ENCODE measurements at regions not wholly inside any gene's neighbourhood (a gene's known extent, or its start where the extent isn't known, plus 50 kb on each side); places are given as distances from the start of the nearest gene placed in this dataset.
A peak's percentile ranks its signal among the peaks of the same experiment; 100 is the strongest.

- H3K27ac ChIP-seq (ENCODE audit: low read length) = no peak overlapping the region
- no TSS peak for BruUV-seq (replicated peaks)
- in situ Hi-C loops (cut with HindIII; ENCODE audit: low pct_unique_long_range_greater_than_20kb, low sequenced_read_pairs) = no loop called here
- no peaks in the 10 kb centered on the region for H3K27me3 ChIP-seq (ENCODE audit: control insufficient read depth, insufficient read depth, low read length)
- intact Hi-C loops (cut with micrococcal nuclease; ENCODE audit: unreplicated experiment) = no loop called here
- TF ChIP-seq POLR2AphosphoS5 (IDR thresholded peaks at IDR 0.05; ENCODE audit: low read depth, low read length) (no peak), TCF7L2 (IDR thresholded peaks at IDR 0.05; ENCODE audit: low read depth, low read length) (no peak), SIN3A (IDR thresholded peaks at IDR 0.05; ENCODE audit: borderline replicate concordance, insufficient read depth, low read depth, low read length) (no peak)
- TF ChIP-seq, protein P1, sequence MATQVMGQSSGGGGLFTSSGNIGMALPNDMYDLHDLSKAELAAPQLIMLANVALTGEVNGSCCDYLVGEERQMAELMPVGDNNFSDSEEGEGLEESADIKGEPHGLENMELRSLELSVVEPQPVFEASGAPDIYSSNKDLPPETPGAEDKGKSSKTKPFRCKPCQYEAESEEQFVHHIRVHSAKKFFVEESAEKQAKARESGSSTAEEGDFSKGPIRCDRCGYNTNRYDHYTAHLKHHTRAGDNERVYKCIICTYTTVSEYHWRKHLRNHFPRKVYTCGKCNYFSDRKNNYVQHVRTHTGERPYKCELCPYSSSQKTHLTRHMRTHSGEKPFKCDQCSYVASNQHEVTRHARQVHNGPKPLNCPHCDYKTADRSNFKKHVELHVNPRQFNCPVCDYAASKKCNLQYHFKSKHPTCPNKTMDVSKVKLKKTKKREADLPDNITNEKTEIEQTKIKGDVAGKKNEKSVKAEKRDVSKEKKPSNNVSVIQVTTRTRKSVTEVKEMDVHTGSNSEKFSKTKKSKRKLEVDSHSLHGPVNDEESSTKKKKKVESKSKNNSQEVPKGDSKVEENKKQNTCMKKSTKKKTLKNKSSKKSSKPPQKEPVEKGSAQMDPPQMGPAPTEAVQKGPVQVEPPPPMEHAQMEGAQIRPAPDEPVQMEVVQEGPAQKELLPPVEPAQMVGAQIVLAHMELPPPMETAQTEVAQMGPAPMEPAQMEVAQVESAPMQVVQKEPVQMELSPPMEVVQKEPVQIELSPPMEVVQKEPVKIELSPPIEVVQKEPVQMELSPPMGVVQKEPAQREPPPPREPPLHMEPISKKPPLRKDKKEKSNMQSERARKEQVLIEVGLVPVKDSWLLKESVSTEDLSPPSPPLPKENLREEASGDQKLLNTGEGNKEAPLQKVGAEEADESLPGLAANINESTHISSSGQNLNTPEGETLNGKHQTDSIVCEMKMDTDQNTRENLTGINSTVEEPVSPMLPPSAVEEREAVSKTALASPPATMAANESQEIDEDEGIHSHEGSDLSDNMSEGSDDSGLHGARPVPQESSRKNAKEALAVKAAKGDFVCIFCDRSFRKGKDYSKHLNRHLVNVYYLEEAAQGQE (IDR thresholded peaks at IDR 0.05; ENCODE audit: insufficient read depth in 1 of 2, low read depth in 2 of 2, low read length in 1 of 2) = no peak
- TF ChIP-seq, protein P2, sequence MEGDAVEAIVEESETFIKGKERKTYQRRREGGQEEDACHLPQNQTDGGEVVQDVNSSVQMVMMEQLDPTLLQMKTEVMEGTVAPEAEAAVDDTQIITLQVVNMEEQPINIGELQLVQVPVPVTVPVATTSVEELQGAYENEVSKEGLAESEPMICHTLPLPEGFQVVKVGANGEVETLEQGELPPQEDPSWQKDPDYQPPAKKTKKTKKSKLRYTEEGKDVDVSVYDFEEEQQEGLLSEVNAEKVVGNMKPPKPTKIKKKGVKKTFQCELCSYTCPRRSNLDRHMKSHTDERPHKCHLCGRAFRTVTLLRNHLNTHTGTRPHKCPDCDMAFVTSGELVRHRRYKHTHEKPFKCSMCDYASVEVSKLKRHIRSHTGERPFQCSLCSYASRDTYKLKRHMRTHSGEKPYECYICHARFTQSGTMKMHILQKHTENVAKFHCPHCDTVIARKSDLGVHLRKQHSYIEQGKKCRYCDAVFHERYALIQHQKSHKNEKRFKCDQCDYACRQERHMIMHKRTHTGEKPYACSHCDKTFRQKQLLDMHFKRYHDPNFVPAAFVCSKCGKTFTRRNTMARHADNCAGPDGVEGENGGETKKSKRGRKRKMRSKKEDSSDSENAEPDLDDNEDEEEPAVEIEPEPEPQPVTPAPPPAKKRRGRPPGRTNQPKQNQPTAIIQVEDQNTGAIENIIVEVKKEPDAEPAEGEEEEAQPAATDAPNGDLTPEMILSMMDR (IDR thresholded peaks at IDR 0.05) = no peak
- H3K4me1 ChIP-seq (ENCODE audit: control insufficient read depth, insufficient read depth, low read length) = no peaks in the 10 kb centered on the region
- no peaks in the 10 kb centered on the region for H3K9me3 ChIP-seq (ENCODE audit: control insufficient read depth, insufficient read depth, low read depth, low read length)
- no peaks in the 10 kb centered on the region for H3K36me3 ChIP-seq (ENCODE audit: control insufficient read depth, insufficient read depth, low read length)
- ChIA-PET POLR2A (no interaction called here), CTCF (no interaction called here)
- H3K4me3 ChIP-seq (ENCODE audit: low read depth in 2 of 2, low read length in 2 of 2) = no peak overlapping the region
- ATAC-seq = no peak
- DNase-seq (ENCODE audit: low read depth, low spot score) = no peak
Measured at GRCh38 chr5:126098330-126099017, 324.7 kb upstream of the GRAMD2B start.

DNA sequence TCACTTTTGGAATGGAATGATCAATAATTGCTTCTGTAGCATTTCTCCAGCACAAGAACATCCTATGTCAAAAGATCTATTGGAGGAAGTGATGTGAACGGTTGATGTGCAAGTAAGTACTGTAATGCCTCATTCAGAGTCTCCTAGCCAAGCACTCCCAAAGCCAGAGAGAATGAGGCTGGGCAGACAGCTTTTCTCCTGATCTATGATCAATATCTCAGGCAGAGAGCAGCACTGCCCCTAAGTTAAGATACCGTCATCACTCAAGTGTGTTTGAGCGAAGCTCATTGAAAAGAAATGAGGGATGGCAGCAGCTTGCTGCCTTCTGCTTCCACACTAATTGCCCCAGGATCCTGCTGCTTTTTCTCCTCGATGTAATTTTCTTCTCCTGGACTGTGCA, 324.1 kb upstream of the GRAMD2B start:
- no peaks in the 10 kb centered on the region for H3K27me3 ChIP-seq (ENCODE audit: control insufficient read depth, insufficient read depth, low read length)
- TF ChIP-seq SIN3A (IDR thresholded peaks at IDR 0.05; ENCODE audit: borderline replicate concordance, insufficient read depth, low read depth, low read length) (no peak), TCF7L2 (IDR thresholded peaks at IDR 0.05; ENCODE audit: low read depth, low read length) (no peak), POLR2AphosphoS5 (IDR thresholded peaks at IDR 0.05; ENCODE audit: low read depth, low read length) (no peak)
- H3K4me3 ChIP-seq (ENCODE audit: low read depth in 2 of 2, low read length in 2 of 2) = no peak overlapping the region
- H3K36me3 ChIP-seq (ENCODE audit: control insufficient read depth, insufficient read depth, low read length) = no peaks in the 10 kb centered on the region
- DNase-seq (ENCODE audit: low read depth, low spot score) = no peak
- no peaks in the 10 kb centered on the region for H3K4me1 ChIP-seq (ENCODE audit: control insufficient read depth, insufficient read depth, low read length)
- no peak overlapping the region for H3K27ac ChIP-seq (ENCODE audit: low read length)
- in situ Hi-C loops (cut with HindIII; ENCODE audit: low pct_unique_long_range_greater_than_20kb, low sequenced_read_pairs) = no loop called here
- no peaks in the 10 kb centered on the region for H3K9me3 ChIP-seq (ENCODE audit: control insufficient read depth, insufficient read depth, low read depth, low read length)
- ATAC-seq = no peak
- ChIA-PET POLR2A (no interaction called here), CTCF (no interaction called here)
- no TSS peak for BruUV-seq (replicated peaks)
- intact Hi-C loops (cut with micrococcal nuclease; ENCODE audit: unreplicated experiment) = no loop called here

- TF ChIP-seq, protein P2 (IDR thresholded peaks at IDR 0.05) = peak; percentile 58
- TF ChIP-seq POLR2AphosphoS5 (IDR thresholded peaks at IDR 0.05; ENCODE audit: low read depth, low read length) (no peak), TCF7L2 (IDR thresholded peaks at IDR 0.05; ENCODE audit: low read depth, low read length) (no peak), SIN3A (IDR thresholded peaks at IDR 0.05; ENCODE audit: borderline replicate concordance, insufficient read depth, low read depth, low read length) (no peak)
- H3K36me3 ChIP-seq (ENCODE audit: control insufficient read depth, insufficient read depth, low read length) = no peaks in the 10 kb centered on the region
- H3K27me3 ChIP-seq (ENCODE audit: control insufficient read depth, insufficient read depth, low read length) = no peaks in the 10 kb centered on the region
- no peak for ATAC-seq
- H3K4me3 ChIP-seq (ENCODE audit: low read depth in 2 of 2, low read length in 2 of 2) = no peak overlapping the region
- H3K9me3 ChIP-seq (ENCODE audit: control insufficient read depth, insufficient read depth, low read depth, low read length) = no peaks in the 10 kb centered on the region
- POLR2A ChIA-PET = no interaction called here
- in situ Hi-C loops (cut with HindIII; ENCODE audit: low pct_unique_long_range_greater_than_20kb, low sequenced_read_pairs) (no loop called here), intact Hi-C loops (cut with micrococcal nuclease; ENCODE audit: unreplicated experiment) (no loop called here)
- DNase-seq (ENCODE audit: low read depth, low spot score) = no peak
- H3K27ac ChIP-seq (ENCODE audit: low read length) = no peak overlapping the region
- H3K4me1 ChIP-seq (ENCODE audit: control insufficient read depth, insufficient read depth, low read length) = no peaks in the 10 kb centered on the region; the same call in 1 of the 2 replicates
- BruUV-seq (replicated peaks) = no TSS peak
- CTCF ChIA-PET = no interaction called here
Measured at GRCh38 chr5:126100767-126101166, 322.4 kb upstream of the GRAMD2B start.
